Smooth muscle cell (in vitro differentiated cells): ENCODE measurements at regions not wholly inside any gene's neighbourhood (a gene's known extent, or its start where the extent isn't known, plus 50 kb on each side); places are given as distances from the start of the nearest gene placed in this dataset.

Experiments
- DNase-seq: peaks from one replicate; lab custom pipeline; 2025; ENCODE audit not compliant: unreplicated experiment; lab: John Stamatoyannopoulos, UW
- H2AFZ ChIP-seq: fragments of 200-600 bp; sonication (generic); 2 replicates; pipeline ENCODE4 v1.6.0; 2016; ENCODE audit warnings: antibody characterized with exemption, low read depth, mild to moderate bottlenecking
- H3F3A ChIP-seq: fragments of 200-600 bp; sonication (generic); 2 replicates; pipeline ENCODE4 v1.6.0; 2017; ENCODE audit warnings: antibody characterized with exemption, low read depth
- H3K27ac ChIP-seq: fragments of 200-600 bp; sonication (generic); 2 replicates; pipeline ENCODE4 v1.5.1; 2016; ENCODE audit warnings: low read depth, mild to moderate bottlenecking
- H3K27me3 ChIP-seq: fragments of 200-600 bp; sonication (generic); 2 replicates; pipeline ENCODE4 v1.6.1; 2016; ENCODE audit warnings: low read depth, mild to moderate bottlenecking
- H3K36me3 ChIP-seq: fragments of 200-600 bp; sonication (generic); 2 replicates; pipeline ENCODE4 v1.5.1; 2016; ENCODE audit warnings: low read depth
- H3K4me1 ChIP-seq: fragments of 200-600 bp; sonication (generic); 2 replicates; pipeline ENCODE4 v1.5.1; 2016; ENCODE audit warnings: low read depth
- H3K4me2 ChIP-seq: fragments of 200-600 bp; sonication (generic); 2 replicates; pipeline ENCODE4 v1.6.0; 2016; ENCODE audit warnings: mild to moderate bottlenecking
- H3K4me3 ChIP-seq: fragments of 200-600 bp; sonication (generic); 2 replicates; pipeline ENCODE4 v1.5.1; 2016; ENCODE audit warnings: mild to moderate bottlenecking
- H3K79me2 ChIP-seq: fragments of 200-600 bp; sonication (generic); 2 replicates; pipeline ENCODE4 v1.6.0; 2016; ENCODE audit warnings: low read depth, mild to moderate bottlenecking
- H3K9ac ChIP-seq: fragments of 200-600 bp; sonication (generic); 2 replicates; pipeline ENCODE4 v1.6.0; 2016; ENCODE audit warnings: low read depth
- H3K9me3 ChIP-seq: fragments of 200-600 bp; sonication (generic); replicated peaks from 2 replicates; pipeline ENCODE4 v1.5.1; 2016; ENCODE audit warnings: low read depth
- H4K20me1 ChIP-seq: fragments of 200-600 bp; sonication (generic); 2 replicates; pipeline ENCODE4 v1.6.0; 2016; ENCODE audit warnings: low read depth
- CTCF ChIP-seq: fragments of 200-600 bp; sonication (generic); IDR thresholded peaks from 2 replicates; pipeline ENCODE4 v1.5.1; 2017; ENCODE audit warnings: borderline replicate concordance, mild to moderate bottlenecking, antibody characterized with exemption; ENCODE audit not compliant: insufficient read depth, poor library complexity, severe bottlenecking
- WGBS: methylation state at CpG from one replicate; pipeline ENCODE4 v1.1.7; 2016; ENCODE audit warnings: low lambda C conversion rate; 5-methylcytosine and 5-hydroxymethylcytosine counted together

- H2AFZ ChIP-seq, result no peak overlapping the region
- H3K36me3 ChIP-seq, result no peaks in the 10 kb centered on the region
- no peaks in the 10 kb centered on the region for H4K20me1 ChIP-seq
- no peak overlapping the region for H3K9ac ChIP-seq
- H3K4me1 ChIP-seq, result no peaks in the 10 kb centered on the region
- no peak for TF ChIP-seq CTCF
- H3F3A ChIP-seq, result no peaks in the 10 kb centered on the region
- H3K4me3 ChIP-seq, result no peak overlapping the region
- no peak for DNase-seq
- H3K9me3 ChIP-seq, result no peaks in the 10 kb centered on the region
- no peak overlapping the region for H3K27ac ChIP-seq
- no peak overlapping the region for H3K4me2 ChIP-seq
- H3K27me3 ChIP-seq, result no peaks in the 10 kb centered on the region
- H3K79me2 ChIP-seq, result no peaks in the 10 kb centered on the region
- 92% methylated on average over 3 of the region's 3 CpGs for WGBS
Observed at GRCh38 chr3:22176911-22177310, 425.9 kb upstream of the ZNF385D start.

- Histone ChIP-seq H3K4me1 (no peaks in the 10 kb centered on the region), H3K9ac (no peak overlapping the region), H3K4me2 (no peak overlapping the region), H3K9me3 (no peaks in the 10 kb centered on the region), H2AFZ (no peak overlapping the region), H3K27ac (no peak overlapping the region), H3K27me3 (no peaks in the 10 kb centered on the region), H4K20me1 (no peaks in the 10 kb centered on the region), H3K36me3 (no peaks in the 10 kb centered on the region), H3F3A (no peaks in the 10 kb centered on the region), H3K4me3 (no peak overlapping the region), H3K79me2 (no peaks in the 10 kb centered on the region)
- DNase-seq, result no peak
- TF ChIP-seq CTCF, result no peak
Observed at GRCh38 chr3:22189616-22190015, 438.6 kb upstream of the ZNF385D start.

GRCh38 chr3:22199095-22199494, 448.1 kb upstream of the ZNF385D start:
- no peaks in the 10 kb centered on the region for H4K20me1 ChIP-seq
- no peaks in the 10 kb centered on the region for H3K4me1 ChIP-seq
- no peak overlapping the region for H3K4me2 ChIP-seq
- no peaks in the 10 kb centered on the region for H3K27me3 ChIP-seq
- H3F3A ChIP-seq, result no peaks in the 10 kb centered on the region
- no peak overlapping the region for H3K9ac ChIP-seq
- no peak overlapping the region for H3K27ac ChIP-seq
- 74% methylated on average over 1 of the region's 1 CpG for WGBS
- H3K9me3 ChIP-seq, result no peaks in the 10 kb centered on the region
- no peak overlapping the region for H2AFZ ChIP-seq
- no peaks in the 10 kb centered on the region for H3K36me3 ChIP-seq
- no peak overlapping the region for H3K4me3 ChIP-seq
- TF ChIP-seq CTCF, result no peak
- no peaks in the 10 kb centered on the region for H3K79me2 ChIP-seq
- DNase-seq, result no peak

GRCh38 chr3:22208844-22209243, 457.8 kb upstream of the ZNF385D start:
- no peaks in the 10 kb centered on the region for H3K27me3 ChIP-seq
- no peak for DNase-seq
- WGBS, result 96% methylated on average over 1 of the region's 1 CpG

More at GRCh38 chr3:22208844-22209243, 457.8 kb upstream of the ZNF385D start:
- Histone ChIP-seq H3K4me2 (no peak overlapping the region), H3K27ac (no peak overlapping the region), H2AFZ (no peak overlapping the region), H3F3A (no peaks in the 10 kb centered on the region), H3K9ac (no peak overlapping the region), H3K79me2 (no peaks in the 10 kb centered on the region), H4K20me1 (no peaks in the 10 kb centered on the region), H3K9me3 (no peaks in the 10 kb centered on the region), H3K4me1 (no peaks in the 10 kb centered on the region), H3K4me3 (no peak overlapping the region), H3K36me3 (no peaks in the 10 kb centered on the region)
- TF ChIP-seq CTCF, result no peak
